GM12891 (cell line): ENCODE measurements at regions not wholly inside any gene's neighbourhood (a gene's known extent, or its start where the extent isn't known, plus 50 kb on each side); places are given as distances from the start of the nearest gene placed in this dataset.

Experiments used
- POLR2A ChIP-seq: IDR thresholded peaks from 2 replicates; pipeline ENCODE4 v1.6.1; 2011; ENCODE audit warnings: low read depth, low read length, control low read depth
- SPI1 ChIP-seq: IDR thresholded peaks from 2 replicates; pipeline ENCODE4 v1.6.1; 2011; ENCODE audit warnings: low read depth, low read length, control low read depth

DNA sequence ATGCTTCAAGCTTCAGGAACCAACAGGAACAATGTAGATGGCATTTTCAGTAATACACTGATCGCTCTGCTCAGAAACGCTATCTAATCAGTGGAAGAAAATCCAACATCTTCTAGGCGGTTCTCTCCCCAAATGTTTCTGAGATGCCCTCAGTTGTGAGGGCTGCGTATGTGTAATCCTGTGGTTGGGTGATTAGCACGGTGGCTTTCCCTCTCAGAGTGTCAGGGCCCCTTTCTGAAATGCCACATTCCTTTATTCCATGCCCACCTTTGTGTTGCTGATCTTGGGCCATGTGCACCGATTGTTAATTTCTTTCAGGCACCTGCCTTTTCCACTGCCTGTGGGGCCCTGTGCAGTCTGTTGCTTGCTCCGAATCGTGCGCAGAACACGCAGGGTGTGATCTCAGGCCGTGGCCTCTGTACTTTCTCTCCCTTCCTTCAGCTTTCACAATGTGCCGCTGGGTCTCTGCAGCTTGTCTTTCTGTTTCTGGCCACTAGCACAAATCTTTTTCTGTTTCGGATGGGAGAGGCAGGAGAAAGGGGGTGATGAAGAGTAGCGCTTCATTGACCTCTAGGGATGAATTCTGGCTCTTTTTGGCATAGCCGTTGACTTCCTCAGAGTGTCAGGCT is 324.0 kb downstream of the PARP8 start:
- TF ChIP-seq SPI1 (no peak), POLR2A (no peak)
